ENCODE measurements at regions not wholly inside any gene's neighbourhood (a gene's known extent, or its start where the extent isn't known, plus 50 kb on each side); places are given as distances from the start of the nearest gene placed in this dataset.

DNA sequence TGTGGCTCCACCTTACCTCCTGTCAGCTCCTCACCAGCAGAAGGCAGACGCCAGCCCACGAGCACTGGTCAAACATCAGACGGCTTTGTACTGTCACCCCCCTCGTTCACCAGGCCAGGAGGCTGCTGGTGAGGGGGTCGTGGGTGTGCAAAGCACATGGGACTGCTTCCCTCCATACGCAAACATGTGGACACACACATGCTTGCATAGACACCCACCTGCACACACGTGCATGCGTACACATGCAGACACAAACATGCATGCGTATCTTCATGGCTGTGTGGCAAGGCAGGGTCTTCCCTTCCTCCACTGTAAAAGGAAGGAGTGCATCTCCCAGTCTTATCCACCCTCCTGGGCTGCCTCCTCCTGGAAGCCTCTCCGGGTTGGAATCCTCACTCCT is 178.5 kb downstream of the OLFM1 start:
- no peak for TF ChIP-seq POLR2A (IDR thresholded peaks at IDR 0.05)
- TF ChIP-seq, protein P1, sequence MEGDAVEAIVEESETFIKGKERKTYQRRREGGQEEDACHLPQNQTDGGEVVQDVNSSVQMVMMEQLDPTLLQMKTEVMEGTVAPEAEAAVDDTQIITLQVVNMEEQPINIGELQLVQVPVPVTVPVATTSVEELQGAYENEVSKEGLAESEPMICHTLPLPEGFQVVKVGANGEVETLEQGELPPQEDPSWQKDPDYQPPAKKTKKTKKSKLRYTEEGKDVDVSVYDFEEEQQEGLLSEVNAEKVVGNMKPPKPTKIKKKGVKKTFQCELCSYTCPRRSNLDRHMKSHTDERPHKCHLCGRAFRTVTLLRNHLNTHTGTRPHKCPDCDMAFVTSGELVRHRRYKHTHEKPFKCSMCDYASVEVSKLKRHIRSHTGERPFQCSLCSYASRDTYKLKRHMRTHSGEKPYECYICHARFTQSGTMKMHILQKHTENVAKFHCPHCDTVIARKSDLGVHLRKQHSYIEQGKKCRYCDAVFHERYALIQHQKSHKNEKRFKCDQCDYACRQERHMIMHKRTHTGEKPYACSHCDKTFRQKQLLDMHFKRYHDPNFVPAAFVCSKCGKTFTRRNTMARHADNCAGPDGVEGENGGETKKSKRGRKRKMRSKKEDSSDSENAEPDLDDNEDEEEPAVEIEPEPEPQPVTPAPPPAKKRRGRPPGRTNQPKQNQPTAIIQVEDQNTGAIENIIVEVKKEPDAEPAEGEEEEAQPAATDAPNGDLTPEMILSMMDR (IDR thresholded peaks at IDR 0.05) = no peak
- no peak for TF ChIP-seq POLR2AphosphoS5 (IDR thresholded peaks at IDR 0.05)

Measured in breast epithelium (tissue), 3 donors.